Liver (tissue), 8 donors: ENCODE measurements at regions not wholly inside any gene's neighbourhood (a gene's known extent, or its start where the extent isn't known, plus 50 kb on each side); places are given as distances from the start of the nearest gene placed in this dataset.

Experiments used
- DNase-seq: peaks from one replicate; pipeline ENCODE4 v3.0.0-alpha.2; 2017; ENCODE audit warnings: low spot score
- H3K27ac ChIP-seq, 2 donors: one replicate each; pipeline ENCODE4 v1.7.0; 2013; ENCODE audit warnings: inconsistent platforms in 2 of 2, low read length in 2 of 2, control low read depth in 1 of 2, low read depth in 1 of 2, mild to moderate bottlenecking in 1 of 2
- H3K27me3 ChIP-seq, 4 donors: one replicate each; pipeline versions ENCODE4 v1.6.1 to v1.7.0; 2013; ENCODE audit warnings: low read length in 3 of 4, inconsistent platforms in 1 of 4, mild to moderate bottlenecking in 1 of 4, moderate library complexity in 1 of 4; ENCODE audit not compliant: control insufficient read depth in 4 of 4, insufficient read depth in 4 of 4
- H3K36me3 ChIP-seq, 4 donors: one replicate each; pipeline versions ENCODE4 v1.6.1 to v1.7.0; 2013; ENCODE audit warnings: low read length in 3 of 4, mild to moderate bottlenecking in 3 of 4, low read depth in 1 of 4, moderate library complexity in 1 of 4; ENCODE audit not compliant: control insufficient read depth in 4 of 4, insufficient read depth in 3 of 4
- H3K4me1 ChIP-seq, 4 donors: one replicate each; pipeline versions ENCODE4 v1.6.1 to v1.7.0; 2013; ENCODE audit warnings: low read length in 3 of 4, mild to moderate bottlenecking in 3 of 4, moderate library complexity in 1 of 4; ENCODE audit not compliant: control insufficient read depth in 4 of 4, insufficient read depth in 4 of 4
- H3K4me3 ChIP-seq, 3 donors: one replicate each; pipeline versions ENCODE4 v1.6.1 to v1.7.0; 2013; ENCODE audit warnings: low read length in 3 of 3, control low read depth in 1 of 3, low read depth in 1 of 3, mild to moderate bottlenecking in 1 of 3
- H3K9ac ChIP-seq, 2 donors: one replicate each; pipeline ENCODE4 v1.7.0; 2013; ENCODE audit warnings: low read length in 2 of 2, mild to moderate bottlenecking in 2 of 2, moderate library complexity in 2 of 2, control low read depth in 1 of 2, low read depth in 1 of 2
- H3K9me3 ChIP-seq, 4 donors: one replicate each; pipeline versions ENCODE4 v1.6.1 to v1.7.0; 2013; ENCODE audit warnings: low read length in 3 of 4; ENCODE audit not compliant: control insufficient read depth in 4 of 4
- EGR1 ChIP-seq, 2 donors: IDR thresholded peaks; 2 replicates each; pipeline ENCODE4 v1.6.1; 2016 to 2018; ENCODE audit warnings: antibody characterized with exemption in 2 of 2, low read depth in 2 of 2
- FOXA1 ChIP-seq: IDR thresholded peaks from 2 replicates; pipeline ENCODE4 v1.6.1; 2016; ENCODE audit warnings: antibody characterized with exemption
- FOXA2 ChIP-seq: IDR thresholded peaks from 2 replicates; pipeline ENCODE4 v1.6.1; 2016; ENCODE audit warnings: antibody characterized with exemption
- HNF4G ChIP-seq: IDR thresholded peaks from 2 replicates; pipeline ENCODE4 v1.6.1; 2016; ENCODE audit warnings: antibody characterized with exemption
- NR2F2 ChIP-seq: IDR thresholded peaks from 2 replicates; pipeline ENCODE4 v1.6.1; 2016; ENCODE audit warnings: antibody characterized with exemption
- RXRA ChIP-seq, 2 donors: IDR thresholded peaks; 2 replicates each; pipeline ENCODE4 v1.6.1; 2017 to 2018; ENCODE audit warnings: antibody characterized with exemption in 2 of 2, mild to moderate bottlenecking in 1 of 2
- SP1 ChIP-seq: IDR thresholded peaks from 2 replicates; pipeline ENCODE4 v1.6.1; 2018; ENCODE audit warnings: antibody characterized with exemption, mild to moderate bottlenecking
- TAF1 ChIP-seq: conservative IDR thresholded peaks from 2 replicates; pipeline ENCODE4 v1.6.1; 2016; ENCODE audit warnings: antibody characterized with exemption, mild to moderate bottlenecking
- ZBTB33 ChIP-seq: IDR thresholded peaks from 2 replicates; pipeline ENCODE4 v1.6.1; 2016; ENCODE audit warnings: antibody characterized with exemption
- WGBS: extraction: QIAGEN DNeasy Blood & Tissue Kit; methylation state at CpG from one replicate; pipeline ENCODE4 v1.1.7; 2013; 5-methylcytosine and 5-hydroxymethylcytosine counted together
- TF ChIP-seq, protein P1 (sequence below): IDR thresholded peaks from 2 replicates; pipeline ENCODE4 v1.6.1; 2016; ENCODE audit warnings: antibody characterized with exemption, mild to moderate bottlenecking
- TF ChIP-seq, protein P2 (sequence below): IDR thresholded peaks from 2 replicates; pipeline ENCODE4 v1.6.1; 2016; ENCODE audit warnings: antibody characterized with exemption
- TF ChIP-seq, protein P3 (sequence below): fragments of 150-350 bp; IDR thresholded peaks from 2 replicates; pipeline ENCODE4 v1.5.1; 2017; ENCODE audit warnings: improper control_type of control experiment, low read depth, low read length; ENCODE audit not compliant: missing input control
- TF ChIP-seq, protein P4 (sequence below): IDR thresholded peaks from 2 replicates; pipeline ENCODE4 v1.6.1; 2016; ENCODE audit warnings: antibody characterized with exemption
- donor health status: healthy.
- donor health status: healthy.
- donor health status: healthy.
- donor health status: healthy.
- donor health status: healthy.

DNA sequence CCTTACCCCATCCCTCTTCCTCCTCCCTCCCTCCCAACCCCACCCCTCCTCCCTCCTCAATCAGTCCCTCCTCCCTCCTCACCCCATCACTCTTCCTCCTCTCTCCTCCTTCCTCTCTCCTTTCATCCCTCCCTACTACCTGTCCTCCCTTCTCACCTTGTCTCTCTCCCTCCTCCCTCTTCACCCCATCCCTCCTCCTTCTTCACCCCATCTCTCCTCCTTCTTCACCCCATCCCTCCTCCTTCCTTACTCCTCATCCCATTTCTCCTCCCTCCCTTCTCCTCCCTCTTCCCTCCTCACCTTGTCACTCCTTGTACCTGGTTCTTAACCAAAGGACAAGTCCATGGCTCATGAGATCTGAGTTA lies 222.4 kb downstream of the TTLL2 start:
- no peak overlapping the region for H3K4me3 ChIP-seq
- H3K27me3 ChIP-seq = no peaks in the 10 kb centered on the region
- DNase-seq = no peak
- H3K9me3 ChIP-seq = no peaks in the 10 kb centered on the region
- H3K27ac ChIP-seq = no peak overlapping the region
- no peak overlapping the region for H3K9ac ChIP-seq
- no peak for TF ChIP-seq FOXA1
- TF ChIP-seq, protein P1, sequence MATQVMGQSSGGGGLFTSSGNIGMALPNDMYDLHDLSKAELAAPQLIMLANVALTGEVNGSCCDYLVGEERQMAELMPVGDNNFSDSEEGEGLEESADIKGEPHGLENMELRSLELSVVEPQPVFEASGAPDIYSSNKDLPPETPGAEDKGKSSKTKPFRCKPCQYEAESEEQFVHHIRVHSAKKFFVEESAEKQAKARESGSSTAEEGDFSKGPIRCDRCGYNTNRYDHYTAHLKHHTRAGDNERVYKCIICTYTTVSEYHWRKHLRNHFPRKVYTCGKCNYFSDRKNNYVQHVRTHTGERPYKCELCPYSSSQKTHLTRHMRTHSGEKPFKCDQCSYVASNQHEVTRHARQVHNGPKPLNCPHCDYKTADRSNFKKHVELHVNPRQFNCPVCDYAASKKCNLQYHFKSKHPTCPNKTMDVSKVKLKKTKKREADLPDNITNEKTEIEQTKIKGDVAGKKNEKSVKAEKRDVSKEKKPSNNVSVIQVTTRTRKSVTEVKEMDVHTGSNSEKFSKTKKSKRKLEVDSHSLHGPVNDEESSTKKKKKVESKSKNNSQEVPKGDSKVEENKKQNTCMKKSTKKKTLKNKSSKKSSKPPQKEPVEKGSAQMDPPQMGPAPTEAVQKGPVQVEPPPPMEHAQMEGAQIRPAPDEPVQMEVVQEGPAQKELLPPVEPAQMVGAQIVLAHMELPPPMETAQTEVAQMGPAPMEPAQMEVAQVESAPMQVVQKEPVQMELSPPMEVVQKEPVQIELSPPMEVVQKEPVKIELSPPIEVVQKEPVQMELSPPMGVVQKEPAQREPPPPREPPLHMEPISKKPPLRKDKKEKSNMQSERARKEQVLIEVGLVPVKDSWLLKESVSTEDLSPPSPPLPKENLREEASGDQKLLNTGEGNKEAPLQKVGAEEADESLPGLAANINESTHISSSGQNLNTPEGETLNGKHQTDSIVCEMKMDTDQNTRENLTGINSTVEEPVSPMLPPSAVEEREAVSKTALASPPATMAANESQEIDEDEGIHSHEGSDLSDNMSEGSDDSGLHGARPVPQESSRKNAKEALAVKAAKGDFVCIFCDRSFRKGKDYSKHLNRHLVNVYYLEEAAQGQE = no peak
- TF ChIP-seq, protein P2, sequence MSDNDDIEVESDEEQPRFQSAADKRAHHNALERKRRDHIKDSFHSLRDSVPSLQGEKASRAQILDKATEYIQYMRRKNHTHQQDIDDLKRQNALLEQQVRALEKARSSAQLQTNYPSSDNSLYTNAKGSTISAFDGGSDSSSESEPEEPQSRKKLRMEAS = no peak
- no peak for TF ChIP-seq TAF1
- no peak for TF ChIP-seq HNF4G
- TF ChIP-seq ZBTB33 = no peak
- TF ChIP-seq NR2F2 = no peak
- TF ChIP-seq EGR1 (IDR thresholded peaks at IDR 0.05; ENCODE audit: low read depth in 2 of 2) = no peak
- TF ChIP-seq, protein P3, sequence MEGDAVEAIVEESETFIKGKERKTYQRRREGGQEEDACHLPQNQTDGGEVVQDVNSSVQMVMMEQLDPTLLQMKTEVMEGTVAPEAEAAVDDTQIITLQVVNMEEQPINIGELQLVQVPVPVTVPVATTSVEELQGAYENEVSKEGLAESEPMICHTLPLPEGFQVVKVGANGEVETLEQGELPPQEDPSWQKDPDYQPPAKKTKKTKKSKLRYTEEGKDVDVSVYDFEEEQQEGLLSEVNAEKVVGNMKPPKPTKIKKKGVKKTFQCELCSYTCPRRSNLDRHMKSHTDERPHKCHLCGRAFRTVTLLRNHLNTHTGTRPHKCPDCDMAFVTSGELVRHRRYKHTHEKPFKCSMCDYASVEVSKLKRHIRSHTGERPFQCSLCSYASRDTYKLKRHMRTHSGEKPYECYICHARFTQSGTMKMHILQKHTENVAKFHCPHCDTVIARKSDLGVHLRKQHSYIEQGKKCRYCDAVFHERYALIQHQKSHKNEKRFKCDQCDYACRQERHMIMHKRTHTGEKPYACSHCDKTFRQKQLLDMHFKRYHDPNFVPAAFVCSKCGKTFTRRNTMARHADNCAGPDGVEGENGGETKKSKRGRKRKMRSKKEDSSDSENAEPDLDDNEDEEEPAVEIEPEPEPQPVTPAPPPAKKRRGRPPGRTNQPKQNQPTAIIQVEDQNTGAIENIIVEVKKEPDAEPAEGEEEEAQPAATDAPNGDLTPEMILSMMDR = no peak
- TF ChIP-seq RXRA (IDR thresholded peaks at IDR 0.05) = no peak
- no peak for TF ChIP-seq SP1
- TF ChIP-seq, protein P4, sequence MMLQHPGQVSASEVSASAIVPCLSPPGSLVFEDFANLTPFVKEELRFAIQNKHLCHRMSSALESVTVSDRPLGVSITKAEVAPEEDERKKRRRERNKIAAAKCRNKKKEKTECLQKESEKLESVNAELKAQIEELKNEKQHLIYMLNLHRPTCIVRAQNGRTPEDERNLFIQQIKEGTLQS = no peak
- no peak for TF ChIP-seq FOXA2
- no peaks in the 10 kb centered on the region for H3K36me3 ChIP-seq
- no peaks in the 10 kb centered on the region for H3K4me1 ChIP-seq

- Histone ChIP-seq H3K4me3 (no peak overlapping the region), H3K9ac (no peak overlapping the region), H3K27me3 (no peaks in the 10 kb centered on the region), H3K27ac (no peak overlapping the region), H3K9me3 (no peaks in the 10 kb centered on the region), H3K36me3 (no peaks in the 10 kb centered on the region), H3K4me1 (no peaks in the 10 kb centered on the region)
- TF ChIP-seq, protein P1 = no peak
- 73% methylated on average over 7 of the region's 7 CpGs for WGBS
- no peak for DNase-seq
These were observed 222.9 kb downstream of the TTLL2 start for GRCh38 chr6:167547751-167548150.
